Effector CD8-positive, alpha-beta T cell (primary cell): ENCODE measurements at regions not wholly inside any gene's neighbourhood (a gene's known extent, or its start where the extent isn't known, plus 50 kb on each side); places are given as distances from the start of the nearest gene placed in this dataset.

Source experiments
- DNase-seq: peaks from one replicate; lab custom pipeline; 2025; lab: John Stamatoyannopoulos, UW

- DNase-seq: no peak
Measured at GRCh38 chr5:2206293-2207108, 323.8 kb upstream of the IRX4 start.

GRCh38 chr5:2205596-2206226 lies 323.0 kb upstream of the IRX4 start:
- no peak for DNase-seq

- DNase-seq: no peak
Measured at GRCh38 chr5:2205185-2205585, 322.5 kb upstream of the IRX4 start.

GRCh38 chr5:2204366-2205184 lies 321.9 kb upstream of the IRX4 start:
- no peak for DNase-seq

- no peak for DNase-seq
Measured at GRCh38 chr5:2203774-2204173, 321.0 kb upstream of the IRX4 start.

GRCh38 chr5:2201832-2202231 lies 319.1 kb upstream of the IRX4 start:
- DNase-seq: no peak

GRCh38 chr5:2201421-2201820 lies 318.7 kb upstream of the IRX4 start:
- DNase-seq: no peak

- DNase-seq: no peak
Measured at GRCh38 chr5:2201011-2201410, 318.3 kb upstream of the IRX4 start.

GRCh38 chr5:2200261-2200950 lies 317.7 kb upstream of the IRX4 start:
- DNase-seq: no peak

GRCh38 chr5:2199697-2200096 lies 317.0 kb upstream of the IRX4 start:
- no peak for DNase-seq

- DNase-seq: no peak
Measured at GRCh38 chr5:2196989-2197619, 314.4 kb upstream of the IRX4 start.

GRCh38 chr5:2196416-2196815 lies 313.7 kb upstream of the IRX4 start:
- no peak for DNase-seq

- DNase-seq: no peak
Measured at GRCh38 chr5:2194949-2195348, 312.2 kb upstream of the IRX4 start.

GRCh38 chr5:2194236-2194555 lies 311.5 kb upstream of the IRX4 start:
- DNase-seq: no peak

GRCh38 chr5:2193542-2194235 lies 311.0 kb upstream of the IRX4 start:
- DNase-seq: no peak

GRCh38 chr5:2193142-2193541 lies 310.4 kb upstream of the IRX4 start:
- DNase-seq: no peak

- no peak for DNase-seq
Measured at GRCh38 chr5:2192496-2192895, 309.8 kb upstream of the IRX4 start.

GRCh38 chr5:2191972-2192371 lies 309.2 kb upstream of the IRX4 start:
- DNase-seq: no peak

- no peak for DNase-seq
Measured at GRCh38 chr5:2190549-2190948, 307.8 kb upstream of the IRX4 start.

- no peak for DNase-seq
Measured at GRCh38 chr5:2188661-2189060, 305.9 kb upstream of the IRX4 start.

GRCh38 chr5:2188137-2188536 lies 305.4 kb upstream of the IRX4 start:
- no peak for DNase-seq
